ENCODE measurements at regions not wholly inside any gene's neighbourhood (a gene's known extent, or its start where the extent isn't known, plus 50 kb on each side); places are given as distances from the start of the nearest gene placed in this dataset.
"Not testable (repeated sequence)": the region's sequence is repeated elsewhere in the genome, so short reads cannot be mapped to it uniquely, and the experiment has no call there.

GRCh38 chrX:1020634-1021166, 191.7 kb downstream of the CRLF2 start:
- TF ChIP-seq CTCF (conservative IDR thresholded peaks at IDR 0.05; ENCODE audit: low read length) = no peak
- no peak overlapping the region for H3K4me3 ChIP-seq (ENCODE audit: low read length)
- DNase-seq (ENCODE audit: low read depth) = no peak

GRCh38 chrX:1016926-1017325, 195.5 kb downstream of the CRLF2 start:
- DNase-seq (ENCODE audit: low read depth); H3K4me3 ChIP-seq (ENCODE audit: low read length): not testable (repeated sequence)

- DNase-seq (ENCODE audit: low read depth); H3K4me3 ChIP-seq (ENCODE audit: low read length): not testable (repeated sequence)
Measured at GRCh38 chrX:1016281-1016680, 196.2 kb downstream of the CRLF2 start.

GRCh38 chrX:1012678-1013300, 199.7 kb downstream of the CRLF2 start:
- no peak for TF ChIP-seq CTCF (conservative IDR thresholded peaks at IDR 0.05; ENCODE audit: low read length)
- no peak for DNase-seq (ENCODE audit: low read depth)
- H3K4me3 ChIP-seq (ENCODE audit: low read length) = no peak overlapping the region

- no peak for TF ChIP-seq CTCF (conservative IDR thresholded peaks at IDR 0.05; ENCODE audit: low read length)
- no peak overlapping the region for H3K4me3 ChIP-seq (ENCODE audit: low read length)
- no peak for DNase-seq (ENCODE audit: low read depth)
Measured at GRCh38 chrX:1011691-1012283, 200.7 kb downstream of the CRLF2 start.

- H3K4me3 ChIP-seq (ENCODE audit: low read length) = no peak overlapping the region
- TF ChIP-seq CTCF (conservative IDR thresholded peaks at IDR 0.05; ENCODE audit: low read length) = no peak
- DNase-seq (ENCODE audit: low read depth) = no peak
Measured at GRCh38 chrX:1009771-1010170, 202.7 kb downstream of the CRLF2 start.

- DNase-seq (ENCODE audit: low read depth) = no peak
- no peak overlapping the region for H3K4me3 ChIP-seq (ENCODE audit: low read length)
- no peak for TF ChIP-seq CTCF (conservative IDR thresholded peaks at IDR 0.05; ENCODE audit: low read length)
Measured at GRCh38 chrX:1006156-1006730, 206.2 kb downstream of the CRLF2 start.

GRCh38 chrX:1002611-1003010, 209.8 kb downstream of the CRLF2 start:
- no peak for DNase-seq (ENCODE audit: low read depth)
- no peak for TF ChIP-seq CTCF (conservative IDR thresholded peaks at IDR 0.05; ENCODE audit: low read length)
- no peak overlapping the region for H3K4me3 ChIP-seq (ENCODE audit: low read length)
